Endothelial cell of umbilical vein (primary cell): ENCODE measurements at regions not wholly inside any gene's neighbourhood (a gene's known extent, or its start where the extent isn't known, plus 50 kb on each side); places are given as distances from the start of the nearest gene placed in this dataset.

ENCODE experiments used
- BruUV-seq: library from RNA; stranded (reverse); fragments of 400-500 nt; replicated peaks from 2 replicates; lab custom pipeline; 2021; lab: Mats Ljungman, UMichigan
- CTCF ChIA-PET: fragments of 300-600, 350-600 bp; sonication (Branson Sonifier 250); formaldehyde crosslinking; loops from one replicate; lab custom pipeline; 2021; ENCODE audit warnings: antibody characterized with exemption, inconsistent platforms; lab: Charles Lee
- POLR2A ChIA-PET: fragments of 300-600, 350-600 bp; sonication (Branson Sonifier 250); formaldehyde crosslinking; loops from one replicate; lab custom pipeline; 2021; ENCODE audit warnings: antibody characterized with exemption, inconsistent platforms; lab: Charles Lee
- DNase-seq: peaks from one replicate; pipeline ENCODE4 v3.0.0-alpha.2; 2011; ENCODE audit warnings: low read depth, low spot score
- FAIRE-seq: peaks from 2 replicates; lab custom pipeline; 2011; peaks lifted over from hg19 to GRCh38; lab: Jason Lieb, UNC
- H2AFZ ChIP-seq: 2 replicates; pipeline ENCODE4 v1.6.0; 2012; ENCODE audit warnings: low read depth, low read length, control low read depth, inconsistent platforms
- H3K27ac ChIP-seq: 2 replicates; pipeline ENCODE4 v1.5.1; 2011; ENCODE audit warnings: low read depth, mild to moderate bottlenecking, control low read depth, low read length, moderate library complexity; ENCODE audit not compliant: insufficient read depth
- H3K27me3 ChIP-seq, 2 experiments: 2 replicates each; pipeline versions ENCODE4 v1.6.0 to v1.6.1; 2011; ENCODE audit warnings: low read length in 2 of 2, mixed read lengths in 1 of 2; ENCODE audit not compliant: control insufficient read depth in 2 of 2, insufficient read depth in 2 of 2
- H3K36me3 ChIP-seq, 2 experiments: 2 replicates in 1 of 2; 3 replicates in 1 of 2; pipeline ENCODE4 v1.5.1; 2011; ENCODE audit warnings: low read length in 2 of 2, mild to moderate bottlenecking in 1 of 2, moderate library complexity in 1 of 2; ENCODE audit not compliant: control insufficient read depth in 2 of 2, insufficient read depth in 2 of 2; ENCODE audit errors: extremely low read depth in 1 of 2
- H3K4me1 ChIP-seq: 3 replicates; pipeline ENCODE4 v1.5.1; 2011; ENCODE audit warnings: mild to moderate bottlenecking, low read length; ENCODE audit not compliant: control insufficient read depth, insufficient read depth; ENCODE audit errors: extremely low read depth
- H3K4me2 ChIP-seq: 2 replicates; pipeline ENCODE4 v1.6.1; 2011; ENCODE audit warnings: low read length, control low read depth, mixed read lengths; ENCODE audit not compliant: insufficient read depth
- H3K4me3 ChIP-seq, 3 experiments: fragments of 200-600 bp in 1 of 3; sonication (generic), shearing (Covaris generic) in 1 of 3; replicated peaks in 1 of 3; 2 replicates each; pipeline ENCODE4 v1.5.1; 2011 to 2016; ENCODE audit warnings: control low read depth in 3 of 3, low read length in 3 of 3, mild to moderate bottlenecking in 2 of 3, inconsistent platforms in 1 of 3, low read depth in 1 of 3, moderate library complexity in 1 of 3; ENCODE audit not compliant: insufficient read depth in 1 of 3
- H3K79me2 ChIP-seq: 2 replicates; pipeline ENCODE4 v1.6.0; 2012; ENCODE audit warnings: low read length, inconsistent platforms; ENCODE audit not compliant: control insufficient read depth, insufficient read depth
- H3K9ac ChIP-seq: replicated peaks from 2 replicates; pipeline ENCODE3; 2011; ENCODE audit warnings: low read length, control low read depth; ENCODE audit not compliant: insufficient read depth; ENCODE audit errors: extremely low read depth
- H3K9me1 ChIP-seq: replicated peaks from 3 replicates; pipeline ENCODE4 v1.6.0; 2011; ENCODE audit warnings: mild to moderate bottlenecking, low read length; ENCODE audit not compliant: control insufficient read depth, insufficient read depth; ENCODE audit errors: extremely low read depth
- H3K9me3 ChIP-seq: replicated peaks from 2 replicates; pipeline ENCODE4 v1.5.1; 2012; ENCODE audit warnings: low read length, inconsistent platforms; ENCODE audit not compliant: control insufficient read depth, insufficient read depth
- H4K20me1 ChIP-seq: replicated peaks from 2 replicates; pipeline ENCODE3; 2011; ENCODE audit warnings: mild to moderate bottlenecking, low read length; ENCODE audit not compliant: control insufficient read depth, insufficient read depth; ENCODE audit errors: extremely low read depth
- EZH2 ChIP-seq: IDR thresholded peaks from 2 replicates; pipeline ENCODE4 v1.6.1; 2012; ENCODE audit warnings: borderline replicate concordance, low read depth, mild to moderate bottlenecking, moderate library complexity, low read length, inconsistent platforms; ENCODE audit not compliant: severe bottlenecking
- FOS ChIP-seq: IDR thresholded peaks from 2 replicates; pipeline ENCODE4 v1.6.1; 2011; ENCODE audit warnings: mild to moderate bottlenecking, low read length, moderate library complexity, borderline replicate concordance; ENCODE audit not compliant: insufficient read depth
- GATA2 ChIP-seq: IDR thresholded peaks from 2 replicates; pipeline ENCODE4 v1.7.0; 2011; ENCODE audit warnings: low read depth, mild to moderate bottlenecking, moderate library complexity, mixed read lengths, low read length; ENCODE audit not compliant: insufficient read length, insufficient read depth
- JUN ChIP-seq: IDR thresholded peaks from 2 replicates; pipeline ENCODE4 v1.6.1; 2011; ENCODE audit warnings: borderline replicate concordance, low read depth; ENCODE audit not compliant: insufficient read length, insufficient read depth
- MYC ChIP-seq: IDR thresholded peaks from one replicate; pipeline ENCODE4 v1.6.1; 2011; ENCODE audit warnings: mild to moderate bottlenecking, low read depth, low read length
- POLR2A ChIP-seq: IDR thresholded peaks from 2 replicates; pipeline ENCODE4 v1.6.1; 2012; ENCODE audit warnings: low read depth, mild to moderate bottlenecking, control low read depth, low read length
- POLR2AphosphoS5 ChIP-seq: IDR thresholded peaks from 2 replicates; pipeline ENCODE4 v1.6.1; 2012; ENCODE audit warnings: low read depth, mild to moderate bottlenecking, control low read depth, low read length, moderate library complexity; ENCODE audit not compliant: insufficient read depth
- dilution Hi-C: fragments of 300-500 bp; cut with MboI; formaldehyde crosslinking; loops from one replicate; pipeline ENCODE4 v1.15.0; 2019; ENCODE audit warnings: low sequenced_read_pairs; ENCODE audit not compliant: extremely low pct_ligation_motif_present
- intact Hi-C: fragments of 100-400 bp; cut with micrococcal nuclease; formaldehyde crosslinking; loops from one replicate; pipeline ENCODE4 v1.10.0; 2022
- TF ChIP-seq, protein P1 (sequence below): IDR thresholded peaks from 2 replicates; pipeline ENCODE4 v1.6.1; 2011; ENCODE audit not compliant: insufficient read depth, insufficient read length
- TF ChIP-seq, protein P2 (sequence below), 2 donors: IDR thresholded peaks; 1 replicate in 1 of 2; 2 replicates in 1 of 2; pipeline ENCODE4 v1.5.1; 2011; ENCODE audit warnings: low read length in 2 of 2, mild to moderate bottlenecking in 2 of 2, moderate library complexity in 2 of 2, control low read depth in 1 of 2, inconsistent platforms in 1 of 2, low read depth in 1 of 2; ENCODE audit not compliant: insufficient read depth in 1 of 2; ENCODE audit errors: extremely low read depth in 1 of 2

DNA sequence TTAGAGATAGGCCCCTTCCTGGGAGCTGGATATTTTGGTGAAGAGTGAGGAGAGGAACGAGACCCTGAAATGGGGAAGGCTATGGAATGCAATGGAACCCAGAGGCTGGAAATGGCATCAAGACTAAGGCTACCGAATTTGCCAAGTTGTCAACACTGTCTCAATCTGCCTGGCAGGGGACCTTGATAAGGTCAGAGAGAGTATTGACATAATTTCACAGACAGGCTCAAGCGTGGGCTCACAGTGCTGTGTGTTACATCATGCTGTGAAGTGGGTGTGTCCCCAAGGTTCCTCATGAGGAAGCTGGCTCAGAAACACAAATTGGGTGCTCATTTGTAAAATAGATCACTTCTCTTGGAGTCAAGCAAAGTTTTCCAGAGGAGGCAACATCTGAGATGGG, 51.8 kb upstream of the CYRIA start:
- dilution Hi-C loops (no loop called here), intact Hi-C loops (no loop called here)
- Histone ChIP-seq H3K9ac (no peak overlapping the region), H3K27me3 (peaks cover 0 to 3% of the 10 kb centered on the region in 2 experiments), H3K4me3 (no peak overlapping the region), H2AFZ (no peak overlapping the region), H3K27ac (no peak overlapping the region), H3K4me1 (no peaks in the 10 kb centered on the region), H4K20me1 (no peaks in the 10 kb centered on the region), H3K9me1 (no peaks in the 10 kb centered on the region), H3K79me2 (no peaks in the 10 kb centered on the region), H3K4me2 (no peak overlapping the region), H3K36me3 (no peaks in the 10 kb centered on the region), H3K9me3 (no peaks in the 10 kb centered on the region)
- FAIRE-seq (no peak), DNase-seq (no peak)
- ChIA-PET POLR2A (no interaction called here), CTCF (interaction anchor here (1.4 to 2.3 kb wide), 2 partner anchors 11 to 13 kb away, joined by 3 to 7 read pairs; no protein-coding TSS in a partner anchor)
- no TSS peak for BruUV-seq
- no peak for TF ChIP-seq FOS
- no peak for TF ChIP-seq POLR2A
- no peak for TF ChIP-seq MYC
- TF ChIP-seq POLR2AphosphoS5: no peak

DNA sequence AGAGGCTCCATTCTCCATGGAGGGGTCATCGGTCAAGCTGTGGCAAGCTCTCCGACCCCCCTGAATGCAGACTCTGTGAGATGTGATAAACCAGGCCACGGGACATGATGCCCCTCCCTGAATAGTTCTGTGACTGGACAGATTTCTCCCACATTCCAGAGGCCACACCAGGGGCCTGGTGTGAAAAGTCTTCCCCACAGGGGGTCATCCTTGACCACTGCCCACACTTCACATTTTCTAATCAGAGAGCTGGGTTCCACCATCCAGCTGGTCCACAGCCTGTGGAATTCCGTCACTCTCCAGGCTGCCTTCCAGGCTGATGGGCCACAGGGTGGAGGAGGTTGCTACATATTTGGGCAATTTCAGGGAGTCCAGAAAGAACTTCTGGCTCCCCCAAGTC, 51.3 kb upstream of the CYRIA start:
- Histone ChIP-seq H2AFZ (no peak overlapping the region), H3K9me3 (no peaks in the 10 kb centered on the region), H3K9ac (no peak overlapping the region), H3K4me1 (no peaks in the 10 kb centered on the region), H3K79me2 (no peaks in the 10 kb centered on the region), H3K4me2 (no peak overlapping the region), H3K36me3 (no peaks in the 10 kb centered on the region), H3K4me3 (no peak overlapping the region), H4K20me1 (no peaks in the 10 kb centered on the region), H3K9me1 (no peaks in the 10 kb centered on the region), H3K27me3 (peaks cover 0 to 3% of the 10 kb centered on the region in 2 experiments), H3K27ac (no peak overlapping the region)
- DNase-seq (no peak), FAIRE-seq (no peak)
- ChIA-PET POLR2A (no interaction called here), CTCF (interaction anchor here (1.4 to 2.3 kb wide), 3 partner anchors 11 to 40 kb away, joined by 3 to 7 read pairs (median 7); no protein-coding TSS in a partner anchor)
- intact Hi-C loops (no loop called here), dilution Hi-C loops (no loop called here)
- no peak for TF ChIP-seq EZH2
- TF ChIP-seq JUN: no peak
- TF ChIP-seq FOS: no peak
- TF ChIP-seq POLR2AphosphoS5: no peak
- TF ChIP-seq MYC: no peak
- TF ChIP-seq, protein P1, sequence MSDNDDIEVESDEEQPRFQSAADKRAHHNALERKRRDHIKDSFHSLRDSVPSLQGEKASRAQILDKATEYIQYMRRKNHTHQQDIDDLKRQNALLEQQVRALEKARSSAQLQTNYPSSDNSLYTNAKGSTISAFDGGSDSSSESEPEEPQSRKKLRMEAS: no peak
- TF ChIP-seq GATA2: no peak
- TF ChIP-seq, protein P2, sequence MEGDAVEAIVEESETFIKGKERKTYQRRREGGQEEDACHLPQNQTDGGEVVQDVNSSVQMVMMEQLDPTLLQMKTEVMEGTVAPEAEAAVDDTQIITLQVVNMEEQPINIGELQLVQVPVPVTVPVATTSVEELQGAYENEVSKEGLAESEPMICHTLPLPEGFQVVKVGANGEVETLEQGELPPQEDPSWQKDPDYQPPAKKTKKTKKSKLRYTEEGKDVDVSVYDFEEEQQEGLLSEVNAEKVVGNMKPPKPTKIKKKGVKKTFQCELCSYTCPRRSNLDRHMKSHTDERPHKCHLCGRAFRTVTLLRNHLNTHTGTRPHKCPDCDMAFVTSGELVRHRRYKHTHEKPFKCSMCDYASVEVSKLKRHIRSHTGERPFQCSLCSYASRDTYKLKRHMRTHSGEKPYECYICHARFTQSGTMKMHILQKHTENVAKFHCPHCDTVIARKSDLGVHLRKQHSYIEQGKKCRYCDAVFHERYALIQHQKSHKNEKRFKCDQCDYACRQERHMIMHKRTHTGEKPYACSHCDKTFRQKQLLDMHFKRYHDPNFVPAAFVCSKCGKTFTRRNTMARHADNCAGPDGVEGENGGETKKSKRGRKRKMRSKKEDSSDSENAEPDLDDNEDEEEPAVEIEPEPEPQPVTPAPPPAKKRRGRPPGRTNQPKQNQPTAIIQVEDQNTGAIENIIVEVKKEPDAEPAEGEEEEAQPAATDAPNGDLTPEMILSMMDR (IDR thresholded peaks at IDR 0.05; ENCODE audit: extremely low read depth in 1 of 2, insufficient read depth in 1 of 2, low read depth in 1 of 2, low read length in 2 of 2): no peak
- no peak for TF ChIP-seq POLR2A
- no TSS peak for BruUV-seq
